ENCODE measurements at regions not wholly inside any gene's neighbourhood (a gene's known extent, or its start where the extent isn't known, plus 50 kb on each side); places are given as distances from the start of the nearest gene placed in this dataset.

DNA sequence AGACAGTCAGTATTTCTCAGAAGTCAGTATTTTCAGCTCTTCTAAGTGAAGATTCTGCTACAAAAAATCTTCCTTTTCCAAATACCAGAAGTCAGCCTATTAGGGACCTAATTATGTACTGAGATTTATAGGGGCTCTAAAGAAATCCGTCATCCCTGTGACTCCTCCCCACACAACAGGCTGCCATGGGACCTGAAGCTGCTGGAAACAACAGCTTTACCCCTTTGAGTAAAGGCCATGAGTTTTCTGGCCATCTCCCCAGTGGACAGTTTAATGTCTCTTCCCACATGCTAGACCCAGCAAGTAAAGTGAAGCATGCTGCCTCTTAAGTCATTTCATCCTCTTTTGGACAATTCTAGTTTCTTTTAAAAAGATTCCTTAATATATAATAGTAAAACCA is 255.7 kb upstream of the ACVR2A start:
- no peak for DNase-seq (ENCODE audit: low read depth)
- TF ChIP-seq, protein P1, sequence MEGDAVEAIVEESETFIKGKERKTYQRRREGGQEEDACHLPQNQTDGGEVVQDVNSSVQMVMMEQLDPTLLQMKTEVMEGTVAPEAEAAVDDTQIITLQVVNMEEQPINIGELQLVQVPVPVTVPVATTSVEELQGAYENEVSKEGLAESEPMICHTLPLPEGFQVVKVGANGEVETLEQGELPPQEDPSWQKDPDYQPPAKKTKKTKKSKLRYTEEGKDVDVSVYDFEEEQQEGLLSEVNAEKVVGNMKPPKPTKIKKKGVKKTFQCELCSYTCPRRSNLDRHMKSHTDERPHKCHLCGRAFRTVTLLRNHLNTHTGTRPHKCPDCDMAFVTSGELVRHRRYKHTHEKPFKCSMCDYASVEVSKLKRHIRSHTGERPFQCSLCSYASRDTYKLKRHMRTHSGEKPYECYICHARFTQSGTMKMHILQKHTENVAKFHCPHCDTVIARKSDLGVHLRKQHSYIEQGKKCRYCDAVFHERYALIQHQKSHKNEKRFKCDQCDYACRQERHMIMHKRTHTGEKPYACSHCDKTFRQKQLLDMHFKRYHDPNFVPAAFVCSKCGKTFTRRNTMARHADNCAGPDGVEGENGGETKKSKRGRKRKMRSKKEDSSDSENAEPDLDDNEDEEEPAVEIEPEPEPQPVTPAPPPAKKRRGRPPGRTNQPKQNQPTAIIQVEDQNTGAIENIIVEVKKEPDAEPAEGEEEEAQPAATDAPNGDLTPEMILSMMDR (conservative IDR thresholded peaks at IDR 0.05; ENCODE audit: low read depth, low read length), result no peak
- H3K4me3 ChIP-seq (ENCODE audit: low read length), result no peak overlapping the region

- H3K4me3 ChIP-seq (ENCODE audit: low read length), result no peak overlapping the region
- DNase-seq (ENCODE audit: low read depth), result peak; percentile 15
- TF ChIP-seq, protein P1 (conservative IDR thresholded peaks at IDR 0.05; ENCODE audit: low read depth, low read length), result no peak
Observed at GRCh38 chr2:147588191-147588590, 256.6 kb upstream of the ACVR2A start.

DNA sequence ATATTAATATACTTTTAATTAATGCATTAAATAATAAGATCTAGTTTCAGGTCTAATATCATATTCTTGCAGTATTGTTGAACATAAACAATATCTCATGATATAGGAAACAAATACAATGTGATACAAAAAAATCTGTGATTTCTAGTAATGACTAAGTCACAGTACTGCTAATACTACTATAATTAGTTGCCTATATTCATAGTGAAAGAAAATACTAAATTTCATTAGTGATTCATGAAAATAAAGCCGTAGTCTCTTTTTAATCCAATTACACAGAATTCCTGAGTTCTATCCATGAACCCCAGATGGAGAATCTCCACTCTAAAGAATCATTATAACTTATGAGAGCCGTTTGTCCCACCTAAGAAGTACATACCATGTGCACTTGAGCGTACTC is 266.3 kb upstream of the ACVR2A start:
- TF ChIP-seq, protein P1 (conservative IDR thresholded peaks at IDR 0.05; ENCODE audit: low read depth, low read length), result no peak
- no peak overlapping the region for H3K4me3 ChIP-seq (ENCODE audit: low read length)
- peak; percentile 10 for DNase-seq (ENCODE audit: low read depth)

- no peak for DNase-seq (ENCODE audit: low read depth)
- H3K4me3 ChIP-seq (ENCODE audit: low read length), result no peak overlapping the region
- TF ChIP-seq, protein P1 (conservative IDR thresholded peaks at IDR 0.05; ENCODE audit: low read depth, low read length), result no peak
Observed at GRCh38 chr2:147577998-147578380, 266.8 kb upstream of the ACVR2A start.

DNA sequence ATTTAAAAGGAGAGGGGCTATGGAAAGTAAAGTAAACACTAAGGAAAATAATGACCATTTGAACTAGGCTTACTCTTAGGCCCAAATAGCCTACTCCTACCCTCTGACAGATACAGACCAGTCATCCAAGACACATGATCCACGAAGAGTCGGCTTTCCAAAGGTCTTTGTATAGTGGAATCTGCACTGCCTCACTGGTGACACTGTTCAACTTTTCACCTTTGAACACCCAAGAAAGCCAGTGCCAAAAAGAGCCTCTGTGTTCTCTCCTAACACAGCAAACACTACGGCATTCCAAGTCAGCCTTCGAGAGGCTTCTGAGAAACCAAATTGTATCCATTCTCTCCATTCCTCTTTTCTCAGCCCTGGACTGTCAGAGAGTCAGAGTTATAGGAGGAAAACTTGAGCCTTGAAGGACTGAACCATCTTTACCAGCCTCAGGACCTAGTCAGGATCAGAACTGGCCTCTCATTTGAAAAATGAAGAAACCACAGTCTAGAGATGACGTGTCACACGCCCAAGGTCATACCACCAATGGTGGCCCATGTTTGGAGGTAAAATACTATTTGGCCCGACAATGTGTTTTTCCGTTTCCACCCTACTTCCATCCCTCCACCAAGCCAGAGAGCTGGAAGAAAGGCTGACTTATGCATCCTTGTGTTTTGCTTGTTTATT is 267.4 kb upstream of the ACVR2A start:
- TF ChIP-seq, protein P1 (conservative IDR thresholded peaks at IDR 0.05; ENCODE audit: low read depth, low read length), result no peak
- no peak overlapping the region for H3K4me3 ChIP-seq (ENCODE audit: low read length)

GRCh38 chr2:147575106-147575505 is 269.7 kb upstream of the ACVR2A start:
- DNase-seq (ENCODE audit: low read depth), result no peak
- TF ChIP-seq, protein P1 (conservative IDR thresholded peaks at IDR 0.05; ENCODE audit: low read depth, low read length), result no peak
- H3K4me3 ChIP-seq (ENCODE audit: low read length), result no peak overlapping the region

More for the DNA sequence above, 267.4 kb upstream of the ACVR2A start:
- DNase-seq (ENCODE audit: low read depth), result no peak

DNA sequence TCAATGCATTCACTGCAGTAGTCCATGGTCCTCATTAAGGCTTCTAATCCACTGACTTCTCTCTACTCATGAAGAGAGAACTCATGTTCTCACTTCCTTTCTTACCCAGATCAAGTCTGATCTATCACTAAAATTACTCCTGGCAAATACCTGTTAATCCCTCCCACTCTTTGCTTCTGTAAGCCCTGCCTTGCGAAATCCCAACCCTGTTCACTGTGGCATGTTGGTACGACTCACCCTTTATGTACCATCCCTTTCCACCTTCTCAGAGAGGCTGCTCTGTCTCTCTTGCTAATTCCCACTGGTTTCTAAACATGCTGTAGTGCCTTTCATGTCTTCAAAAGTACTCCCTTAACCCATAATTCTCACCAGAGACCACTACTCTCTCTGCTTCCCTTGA is 272.2 kb upstream of the ACVR2A start:
- H3K4me3 ChIP-seq (ENCODE audit: low read length), result no peak overlapping the region
- TF ChIP-seq, protein P1 (conservative IDR thresholded peaks at IDR 0.05; ENCODE audit: low read depth, low read length), result no peak
- DNase-seq (ENCODE audit: low read depth), result no peak
